ENCODE measurements at regions not wholly inside any gene's neighbourhood (a gene's known extent, or its start where the extent isn't known, plus 50 kb on each side); places are given as distances from the start of the nearest gene placed in this dataset.

- no peak for DNase-seq (ENCODE audit: low read depth, low spot score)
Observed at GRCh38 chr11:110939471-110939870, 227.2 kb upstream of the ARHGAP20 start.

GRCh38 chr11:110935018-110935640 lies 222.9 kb upstream of the ARHGAP20 start:
- no peaks in the 10 kb centered on the region for H3K36me3 ChIP-seq (ENCODE audit: insufficient read depth, low read length)

More at GRCh38 chr11:110939471-110939870, 227.2 kb upstream of the ARHGAP20 start:
- Histone ChIP-seq H3K9ac (ENCODE audit: insufficient read length) (no peak overlapping the region), H3K9me3 (ENCODE audit: low read depth, low read length) (no peaks in the 10 kb centered on the region), H3K27ac (no peak overlapping the region), H3K4me3 (no peak overlapping the region), H3K36me3 (ENCODE audit: insufficient read depth, low read length) (no peaks in the 10 kb centered on the region)
- TF ChIP-seq EZH2 (IDR thresholded peaks at IDR 0.05) (no peak), POLR2AphosphoS5 (IDR thresholded peaks at IDR 0.05; ENCODE audit: borderline replicate concordance, low read depth, low read length) (no peak), FOXP2 (optimal IDR thresholded peaks at IDR 0.05; ENCODE audit: control extremely low read depth, extremely low read length, insufficient read depth) (no peak)

GRCh38 chr11:110929129-110929528 lies 216.9 kb upstream of the ARHGAP20 start:
- Histone ChIP-seq H3K9me3 (ENCODE audit: low read depth, low read length) (no peaks in the 10 kb centered on the region), H3K9ac (ENCODE audit: insufficient read length) (no peak overlapping the region), H3K4me3 (no peak overlapping the region), H3K27ac (no peak overlapping the region), H3K36me3 (ENCODE audit: insufficient read depth, low read length) (no peaks in the 10 kb centered on the region)
- TF ChIP-seq EZH2 (IDR thresholded peaks at IDR 0.05) (no peak), FOXP2 (optimal IDR thresholded peaks at IDR 0.05; ENCODE audit: control extremely low read depth, extremely low read length, insufficient read depth) (no peak), POLR2AphosphoS5 (IDR thresholded peaks at IDR 0.05; ENCODE audit: borderline replicate concordance, low read depth, low read length) (no peak)
- no peak for DNase-seq (ENCODE audit: low read depth, low spot score)

More at GRCh38 chr11:110935018-110935640, 222.9 kb upstream of the ARHGAP20 start:
- Histone ChIP-seq H3K9me3 (ENCODE audit: low read depth, low read length) (no peaks in the 10 kb centered on the region), H3K9ac (ENCODE audit: insufficient read length) (no peak overlapping the region), H3K4me3 (no peak overlapping the region), H3K27ac (no peak overlapping the region)
- no peak for DNase-seq (ENCODE audit: low read depth, low spot score)
- TF ChIP-seq FOXP2 (optimal IDR thresholded peaks at IDR 0.05; ENCODE audit: control extremely low read depth, extremely low read length, insufficient read depth) (no peak), POLR2AphosphoS5 (IDR thresholded peaks at IDR 0.05; ENCODE audit: borderline replicate concordance, low read depth, low read length) (no peak), EZH2 (IDR thresholded peaks at IDR 0.05) (no peak)

GRCh38 chr11:110928391-110928790 lies 216.2 kb upstream of the ARHGAP20 start:
- no peak for DNase-seq (ENCODE audit: low read depth, low spot score)
- Histone ChIP-seq H3K9ac (ENCODE audit: insufficient read length) (no peak overlapping the region), H3K9me3 (ENCODE audit: low read depth, low read length) (no peaks in the 10 kb centered on the region), H3K4me3 (no peak overlapping the region), H3K36me3 (ENCODE audit: insufficient read depth, low read length) (no peaks in the 10 kb centered on the region), H3K27ac (no peak overlapping the region)
- TF ChIP-seq EZH2 (IDR thresholded peaks at IDR 0.05) = no peak
- TF ChIP-seq POLR2AphosphoS5 (IDR thresholded peaks at IDR 0.05; ENCODE audit: borderline replicate concordance, low read depth, low read length) = no peak
- TF ChIP-seq FOXP2 (optimal IDR thresholded peaks at IDR 0.05; ENCODE audit: control extremely low read depth, extremely low read length, insufficient read depth) = no peak

GRCh38 chr11:110921742-110922521 lies 209.7 kb upstream of the ARHGAP20 start:
- DNase-seq (ENCODE audit: low read depth, low spot score) = peak; percentile 69
- Histone ChIP-seq H3K9ac (ENCODE audit: insufficient read length) (no peak overlapping the region), H3K27ac (peak overlapping the region; percentile 84), H3K36me3 (ENCODE audit: insufficient read depth, low read length) (no peaks in the 10 kb centered on the region), H3K9me3 (ENCODE audit: low read depth, low read length) (no peaks in the 10 kb centered on the region), H3K4me3 (peak overlapping the region; percentile 38)
- no peak for TF ChIP-seq FOXP2 (optimal IDR thresholded peaks at IDR 0.05; ENCODE audit: control extremely low read depth, extremely low read length, insufficient read depth)
- no peak for TF ChIP-seq EZH2 (IDR thresholded peaks at IDR 0.05)
- no peak for TF ChIP-seq POLR2AphosphoS5 (IDR thresholded peaks at IDR 0.05; ENCODE audit: borderline replicate concordance, low read depth, low read length)

GRCh38 chr11:110919241-110919922 lies 207.1 kb upstream of the ARHGAP20 start:
- H3K36me3 ChIP-seq (ENCODE audit: insufficient read depth, low read length) = no peaks in the 10 kb centered on the region
- no peak overlapping the region for H3K4me3 ChIP-seq
- no peak overlapping the region for H3K27ac ChIP-seq
- H3K9me3 ChIP-seq (ENCODE audit: low read depth, low read length) = no peaks in the 10 kb centered on the region
- H3K9ac ChIP-seq (ENCODE audit: insufficient read length) = no peak overlapping the region
- DNase-seq (ENCODE audit: low read depth, low spot score) = no peak
- TF ChIP-seq FOXP2 (optimal IDR thresholded peaks at IDR 0.05; ENCODE audit: control extremely low read depth, extremely low read length, insufficient read depth) = no peak
- no peak for TF ChIP-seq POLR2AphosphoS5 (IDR thresholded peaks at IDR 0.05; ENCODE audit: borderline replicate concordance, low read depth, low read length)

GRCh38 chr11:110918351-110918750 lies 206.1 kb upstream of the ARHGAP20 start:
- TF ChIP-seq EZH2 (IDR thresholded peaks at IDR 0.05) (no peak), FOXP2 (optimal IDR thresholded peaks at IDR 0.05; ENCODE audit: control extremely low read depth, extremely low read length, insufficient read depth) (no peak), POLR2AphosphoS5 (IDR thresholded peaks at IDR 0.05; ENCODE audit: borderline replicate concordance, low read depth, low read length) (no peak)
- no peaks in the 10 kb centered on the region for H3K9me3 ChIP-seq (ENCODE audit: low read depth, low read length)
- H3K9ac ChIP-seq (ENCODE audit: insufficient read length) = no peak overlapping the region
- no peak overlapping the region for H3K4me3 ChIP-seq
- no peak for DNase-seq (ENCODE audit: low read depth, low spot score)
- H3K27ac ChIP-seq = no peak overlapping the region
- H3K36me3 ChIP-seq (ENCODE audit: insufficient read depth, low read length) = no peaks in the 10 kb centered on the region

GRCh38 chr11:110912437-110912836 lies 200.2 kb upstream of the ARHGAP20 start:
- Histone ChIP-seq H3K36me3 (ENCODE audit: insufficient read depth, low read length) (no peaks in the 10 kb centered on the region), H3K4me3 (no peak overlapping the region), H3K27ac (no peak overlapping the region), H3K9ac (ENCODE audit: insufficient read length) (no peak overlapping the region), H3K9me3 (ENCODE audit: low read depth, low read length) (no peaks in the 10 kb centered on the region)
- TF ChIP-seq EZH2 (IDR thresholded peaks at IDR 0.05) = no peak
- TF ChIP-seq POLR2AphosphoS5 (IDR thresholded peaks at IDR 0.05; ENCODE audit: borderline replicate concordance, low read depth, low read length) = no peak
- TF ChIP-seq FOXP2 (optimal IDR thresholded peaks at IDR 0.05; ENCODE audit: control extremely low read depth, extremely low read length, insufficient read depth) = no peak
- no peak for DNase-seq (ENCODE audit: low read depth, low spot score)

Data from SK-N-MC (cell line).